WTC11 (cell line): ENCODE measurements at regions not wholly inside any gene's neighbourhood (a gene's known extent, or its start where the extent isn't known, plus 50 kb on each side); places are given as distances from the start of the nearest gene placed in this dataset.

ENCODE experiments used
- JUN ChIP-seq: sonication (generic); formaldehyde crosslinking; IDR thresholded peaks from 2 replicates; pipeline ENCODE4 v1.8.0; 2023; ENCODE audit warnings: mild to moderate bottlenecking, missing genetic modification reagents
- MAX ChIP-seq: sonication (generic); formaldehyde crosslinking; IDR thresholded peaks from 2 replicates; pipeline ENCODE4 v1.8.0; 2022; ENCODE audit warnings: mild to moderate bottlenecking, missing genetic modification reagents
- NFYB ChIP-seq: sonication (generic); formaldehyde crosslinking; conservative IDR thresholded peaks from 2 replicates; pipeline ENCODE4 v1.8.0; 2022; ENCODE audit warnings: low read depth, missing genetic modification reagents
- TF ChIP-seq, protein P1 (sequence below): fragments of 200-600 bp; IDR thresholded peaks from 2 replicates; pipeline ENCODE4 v1.8.0; 2022; ENCODE audit warnings: antibody characterized with exemption

- TF ChIP-seq, protein P1, sequence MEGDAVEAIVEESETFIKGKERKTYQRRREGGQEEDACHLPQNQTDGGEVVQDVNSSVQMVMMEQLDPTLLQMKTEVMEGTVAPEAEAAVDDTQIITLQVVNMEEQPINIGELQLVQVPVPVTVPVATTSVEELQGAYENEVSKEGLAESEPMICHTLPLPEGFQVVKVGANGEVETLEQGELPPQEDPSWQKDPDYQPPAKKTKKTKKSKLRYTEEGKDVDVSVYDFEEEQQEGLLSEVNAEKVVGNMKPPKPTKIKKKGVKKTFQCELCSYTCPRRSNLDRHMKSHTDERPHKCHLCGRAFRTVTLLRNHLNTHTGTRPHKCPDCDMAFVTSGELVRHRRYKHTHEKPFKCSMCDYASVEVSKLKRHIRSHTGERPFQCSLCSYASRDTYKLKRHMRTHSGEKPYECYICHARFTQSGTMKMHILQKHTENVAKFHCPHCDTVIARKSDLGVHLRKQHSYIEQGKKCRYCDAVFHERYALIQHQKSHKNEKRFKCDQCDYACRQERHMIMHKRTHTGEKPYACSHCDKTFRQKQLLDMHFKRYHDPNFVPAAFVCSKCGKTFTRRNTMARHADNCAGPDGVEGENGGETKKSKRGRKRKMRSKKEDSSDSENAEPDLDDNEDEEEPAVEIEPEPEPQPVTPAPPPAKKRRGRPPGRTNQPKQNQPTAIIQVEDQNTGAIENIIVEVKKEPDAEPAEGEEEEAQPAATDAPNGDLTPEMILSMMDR, result no peak
- no peak for TF ChIP-seq NFYB (CRISPR knock-in tag)
- no peak for TF ChIP-seq JUN (CRISPR knock-in tag)
- no peak for TF ChIP-seq MAX (CRISPR knock-in tag)
Observed at GRCh38 chr2:184049566-184049965, 548.8 kb upstream of the ZNF804A start.
